Liver (tissue), 3 donors: ENCODE measurements at regions not wholly inside any gene's neighbourhood (a gene's known extent, or its start where the extent isn't known, plus 50 kb on each side); places are given as distances from the start of the nearest gene placed in this dataset.

Experiments used
- FOXA1 ChIP-seq: IDR thresholded peaks from 2 replicates; pipeline ENCODE4 v1.6.1; 2016; ENCODE audit warnings: antibody characterized with exemption
- GABPA ChIP-seq, 2 donors: IDR thresholded peaks in 1 of 2; conservative IDR thresholded peaks in 1 of 2; 2 replicates each; pipeline ENCODE4 v1.6.1; 2016; ENCODE audit warnings: antibody characterized with exemption in 2 of 2, mild to moderate bottlenecking in 1 of 2, moderate library complexity in 1 of 2
- JUND ChIP-seq, 2 donors: IDR thresholded peaks; 2 replicates each; pipeline ENCODE4 v1.6.1; 2016; ENCODE audit warnings: antibody characterized with exemption in 2 of 2
- NR2F2 ChIP-seq: IDR thresholded peaks from 2 replicates; pipeline ENCODE4 v1.6.1; 2016; ENCODE audit warnings: antibody characterized with exemption
- RAD21 ChIP-seq, 2 donors: IDR thresholded peaks; 2 replicates each; pipeline ENCODE4 v1.6.1; 2016; ENCODE audit warnings: antibody characterized with exemption in 2 of 2, mild to moderate bottlenecking in 2 of 2
- SP1 ChIP-seq: IDR thresholded peaks from 2 replicates; pipeline ENCODE4 v1.6.1; 2018; ENCODE audit warnings: antibody characterized with exemption, mild to moderate bottlenecking
- TAF1 ChIP-seq: conservative IDR thresholded peaks from 2 replicates; pipeline ENCODE4 v1.6.1; 2016; ENCODE audit warnings: antibody characterized with exemption, mild to moderate bottlenecking
- YY1 ChIP-seq: IDR thresholded peaks from 2 replicates; pipeline ENCODE4 v1.6.1; 2016; ENCODE audit warnings: antibody characterized with exemption, mild to moderate bottlenecking
- TF ChIP-seq, protein P1 (sequence below): IDR thresholded peaks from 2 replicates; pipeline ENCODE4 v1.6.1; 2016; ENCODE audit warnings: antibody characterized with exemption, mild to moderate bottlenecking
- TF ChIP-seq, protein P2 (sequence below): fragments of 150-350 bp; IDR thresholded peaks from 2 replicates; pipeline ENCODE4 v1.5.1; 2017; ENCODE audit warnings: improper control_type of control experiment, low read depth, low read length; ENCODE audit not compliant: missing input control
- TF ChIP-seq, protein P3 (sequence below): IDR thresholded peaks from 2 replicates; pipeline ENCODE4 v1.6.1; 2016; ENCODE audit warnings: antibody characterized with exemption
- TF ChIP-seq, protein P4 (sequence below): IDR thresholded peaks from 2 replicates; pipeline ENCODE4 v1.6.1; 2016; ENCODE audit warnings: antibody characterized with exemption
- TF ChIP-seq, protein P5 (sequence below): IDR thresholded peaks from 2 replicates; pipeline ENCODE4 v1.6.1; 2016; ENCODE audit warnings: antibody characterized with exemption
- donor health status: healthy.
- donor health status: healthy.

DNA sequence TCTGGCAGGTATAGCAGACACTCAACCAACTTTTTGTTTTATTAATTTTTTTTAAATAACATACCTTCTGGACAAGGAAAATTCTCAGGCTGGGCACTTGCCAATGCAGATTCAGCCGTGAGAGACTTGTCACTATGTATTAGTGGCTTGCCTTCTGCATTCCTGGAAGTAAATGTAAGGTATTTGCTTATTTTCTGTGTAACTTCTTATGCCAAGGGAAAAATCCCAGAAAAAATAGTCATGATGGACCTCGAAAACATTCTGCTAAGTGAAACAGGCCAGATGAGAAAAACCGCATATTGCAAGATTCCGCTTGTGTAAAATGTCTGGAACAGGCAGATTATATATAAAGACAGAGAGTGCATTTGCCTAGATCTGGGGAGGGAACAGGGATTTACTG lies 260.3 kb upstream of the DAPK1 start:
- TF ChIP-seq, protein P1, sequence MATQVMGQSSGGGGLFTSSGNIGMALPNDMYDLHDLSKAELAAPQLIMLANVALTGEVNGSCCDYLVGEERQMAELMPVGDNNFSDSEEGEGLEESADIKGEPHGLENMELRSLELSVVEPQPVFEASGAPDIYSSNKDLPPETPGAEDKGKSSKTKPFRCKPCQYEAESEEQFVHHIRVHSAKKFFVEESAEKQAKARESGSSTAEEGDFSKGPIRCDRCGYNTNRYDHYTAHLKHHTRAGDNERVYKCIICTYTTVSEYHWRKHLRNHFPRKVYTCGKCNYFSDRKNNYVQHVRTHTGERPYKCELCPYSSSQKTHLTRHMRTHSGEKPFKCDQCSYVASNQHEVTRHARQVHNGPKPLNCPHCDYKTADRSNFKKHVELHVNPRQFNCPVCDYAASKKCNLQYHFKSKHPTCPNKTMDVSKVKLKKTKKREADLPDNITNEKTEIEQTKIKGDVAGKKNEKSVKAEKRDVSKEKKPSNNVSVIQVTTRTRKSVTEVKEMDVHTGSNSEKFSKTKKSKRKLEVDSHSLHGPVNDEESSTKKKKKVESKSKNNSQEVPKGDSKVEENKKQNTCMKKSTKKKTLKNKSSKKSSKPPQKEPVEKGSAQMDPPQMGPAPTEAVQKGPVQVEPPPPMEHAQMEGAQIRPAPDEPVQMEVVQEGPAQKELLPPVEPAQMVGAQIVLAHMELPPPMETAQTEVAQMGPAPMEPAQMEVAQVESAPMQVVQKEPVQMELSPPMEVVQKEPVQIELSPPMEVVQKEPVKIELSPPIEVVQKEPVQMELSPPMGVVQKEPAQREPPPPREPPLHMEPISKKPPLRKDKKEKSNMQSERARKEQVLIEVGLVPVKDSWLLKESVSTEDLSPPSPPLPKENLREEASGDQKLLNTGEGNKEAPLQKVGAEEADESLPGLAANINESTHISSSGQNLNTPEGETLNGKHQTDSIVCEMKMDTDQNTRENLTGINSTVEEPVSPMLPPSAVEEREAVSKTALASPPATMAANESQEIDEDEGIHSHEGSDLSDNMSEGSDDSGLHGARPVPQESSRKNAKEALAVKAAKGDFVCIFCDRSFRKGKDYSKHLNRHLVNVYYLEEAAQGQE, result no peak
- TF ChIP-seq, protein P2, sequence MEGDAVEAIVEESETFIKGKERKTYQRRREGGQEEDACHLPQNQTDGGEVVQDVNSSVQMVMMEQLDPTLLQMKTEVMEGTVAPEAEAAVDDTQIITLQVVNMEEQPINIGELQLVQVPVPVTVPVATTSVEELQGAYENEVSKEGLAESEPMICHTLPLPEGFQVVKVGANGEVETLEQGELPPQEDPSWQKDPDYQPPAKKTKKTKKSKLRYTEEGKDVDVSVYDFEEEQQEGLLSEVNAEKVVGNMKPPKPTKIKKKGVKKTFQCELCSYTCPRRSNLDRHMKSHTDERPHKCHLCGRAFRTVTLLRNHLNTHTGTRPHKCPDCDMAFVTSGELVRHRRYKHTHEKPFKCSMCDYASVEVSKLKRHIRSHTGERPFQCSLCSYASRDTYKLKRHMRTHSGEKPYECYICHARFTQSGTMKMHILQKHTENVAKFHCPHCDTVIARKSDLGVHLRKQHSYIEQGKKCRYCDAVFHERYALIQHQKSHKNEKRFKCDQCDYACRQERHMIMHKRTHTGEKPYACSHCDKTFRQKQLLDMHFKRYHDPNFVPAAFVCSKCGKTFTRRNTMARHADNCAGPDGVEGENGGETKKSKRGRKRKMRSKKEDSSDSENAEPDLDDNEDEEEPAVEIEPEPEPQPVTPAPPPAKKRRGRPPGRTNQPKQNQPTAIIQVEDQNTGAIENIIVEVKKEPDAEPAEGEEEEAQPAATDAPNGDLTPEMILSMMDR, result no peak
- TF ChIP-seq, protein P3, sequence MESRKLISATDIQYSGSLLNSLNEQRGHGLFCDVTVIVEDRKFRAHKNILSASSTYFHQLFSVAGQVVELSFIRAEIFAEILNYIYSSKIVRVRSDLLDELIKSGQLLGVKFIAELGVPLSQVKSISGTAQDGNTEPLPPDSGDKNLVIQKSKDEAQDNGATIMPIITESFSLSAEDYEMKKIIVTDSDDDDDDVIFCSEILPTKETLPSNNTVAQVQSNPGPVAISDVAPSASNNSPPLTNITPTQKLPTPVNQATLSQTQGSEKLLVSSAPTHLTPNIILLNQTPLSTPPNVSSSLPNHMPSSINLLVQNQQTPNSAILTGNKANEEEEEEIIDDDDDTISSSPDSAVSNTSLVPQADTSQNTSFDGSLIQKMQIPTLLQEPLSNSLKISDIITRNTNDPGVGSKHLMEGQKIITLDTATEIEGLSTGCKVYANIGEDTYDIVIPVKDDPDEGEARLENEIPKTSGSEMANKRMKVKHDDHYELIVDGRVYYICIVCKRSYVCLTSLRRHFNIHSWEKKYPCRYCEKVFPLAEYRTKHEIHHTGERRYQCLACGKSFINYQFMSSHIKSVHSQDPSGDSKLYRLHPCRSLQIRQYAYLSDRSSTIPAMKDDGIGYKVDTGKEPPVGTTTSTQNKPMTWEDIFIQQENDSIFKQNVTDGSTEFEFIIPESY, result no peak
- TF ChIP-seq JUND (IDR thresholded peaks at IDR 0.05) (no peak), GABPA (IDR thresholded peaks at IDR 0.05 in 1 of 2, conservative IDR thresholded peaks at IDR 0.05 in 1 of 2) (no peak), RAD21 (IDR thresholded peaks at IDR 0.05) (no peak), TAF1 (no peak), FOXA1 (no peak), SP1 (no peak), YY1 (no peak), NR2F2 (no peak)
- TF ChIP-seq, protein P4, sequence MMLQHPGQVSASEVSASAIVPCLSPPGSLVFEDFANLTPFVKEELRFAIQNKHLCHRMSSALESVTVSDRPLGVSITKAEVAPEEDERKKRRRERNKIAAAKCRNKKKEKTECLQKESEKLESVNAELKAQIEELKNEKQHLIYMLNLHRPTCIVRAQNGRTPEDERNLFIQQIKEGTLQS, result no peak
- TF ChIP-seq, protein P5, sequence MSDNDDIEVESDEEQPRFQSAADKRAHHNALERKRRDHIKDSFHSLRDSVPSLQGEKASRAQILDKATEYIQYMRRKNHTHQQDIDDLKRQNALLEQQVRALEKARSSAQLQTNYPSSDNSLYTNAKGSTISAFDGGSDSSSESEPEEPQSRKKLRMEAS, result no peak
